Activated naive CD4-positive, alpha-beta T cell treated with anti-CD3 and anti-CD28 coated beads, Interleukin-2, amount 10 ng/mL, durations not matched to agents 7 days and 5 days (primary cell): ENCODE measurements at regions not wholly inside any gene's neighbourhood (a gene's known extent, or its start where the extent isn't known, plus 50 kb on each side); places are given as distances from the start of the nearest gene placed in this dataset.
A peak's percentile ranks its signal among the peaks of the same experiment; 100 is the strongest.

Experiments
- CTCF ChIA-PET: fragments of 350-600 bp; sonication (Branson Sonifier 250); formaldehyde crosslinking; loops from one replicate; lab custom pipeline; 2021; ENCODE audit warnings: antibody characterized with exemption; lab: Charles Lee
- DNase-seq: peaks from one replicate; pipeline ENCODE4 v3.0.0-alpha.2; 2020
- H3K27ac Mint-ChIP-seq: one replicate; pipeline ENCODE4 v1.8.0; 2021; ENCODE audit warnings: mild to moderate bottlenecking, moderate library complexity, mixed read lengths
- H3K27me3 Mint-ChIP-seq: one replicate; pipeline ENCODE4 v1.8.0; 2021; ENCODE audit warnings: mild to moderate bottlenecking, mixed read lengths
- H3K36me3 Mint-ChIP-seq: one replicate; pipeline ENCODE4 v1.8.0; 2021; ENCODE audit warnings: mixed read lengths
- H3K4me1 Mint-ChIP-seq: one replicate; pipeline ENCODE4 v1.8.0; 2021; ENCODE audit warnings: mixed read lengths
- H3K4me3 Mint-ChIP-seq: one replicate; pipeline ENCODE4 v1.8.0; 2021; ENCODE audit warnings: mild to moderate bottlenecking, moderate library complexity, mixed read lengths
- H3K9me3 Mint-ChIP-seq: one replicate; pipeline ENCODE4 v1.8.0; 2021; ENCODE audit warnings: mixed read lengths

GRCh38 chr6:168222115-168223043, 97.2 kb downstream of the DACT2 start:
- Mint-ChIP-seq H3K36me3 (no peaks in the 10 kb centered on the region), H3K4me1 (peaks cover 6% of the 10 kb centered on the region), H3K9me3 (no peaks in the 10 kb centered on the region), H3K4me3 (no peak overlapping the region), H3K27ac (no peak overlapping the region), H3K27me3 (peaks cover 1% of the 10 kb centered on the region)
- CTCF ChIA-PET = no interaction called here
- DNase-seq = no peak

- Mint-ChIP-seq H3K4me1 (peaks cover 6% of the 10 kb centered on the region), H3K27me3 (peaks cover 4% of the 10 kb centered on the region), H3K9me3 (no peaks in the 10 kb centered on the region)
Measured at GRCh38 chr6:168221497-168222079, 98.0 kb downstream of the DACT2 start.

GRCh38 chr6:168221000-168221399, 98.6 kb downstream of the DACT2 start:
- no peak for DNase-seq
- H3K9me3 Mint-ChIP-seq = no peaks in the 10 kb centered on the region
- no peak overlapping the region for H3K27ac Mint-ChIP-seq
- H3K4me3 Mint-ChIP-seq = no peak overlapping the region
- H3K36me3 Mint-ChIP-seq = no peaks in the 10 kb centered on the region
- CTCF ChIA-PET = no interaction called here
- H3K4me1 Mint-ChIP-seq = peaks cover 6% of the 10 kb centered on the region
- H3K27me3 Mint-ChIP-seq = peaks cover 4% of the 10 kb centered on the region

More at GRCh38 chr6:168221497-168222079, 98.0 kb downstream of the DACT2 start:
- no peak for DNase-seq
- no peak overlapping the region for H3K4me3 Mint-ChIP-seq
- CTCF ChIA-PET = no interaction called here
- H3K36me3 Mint-ChIP-seq = no peaks in the 10 kb centered on the region
- H3K27ac Mint-ChIP-seq = no peak overlapping the region

DNA sequence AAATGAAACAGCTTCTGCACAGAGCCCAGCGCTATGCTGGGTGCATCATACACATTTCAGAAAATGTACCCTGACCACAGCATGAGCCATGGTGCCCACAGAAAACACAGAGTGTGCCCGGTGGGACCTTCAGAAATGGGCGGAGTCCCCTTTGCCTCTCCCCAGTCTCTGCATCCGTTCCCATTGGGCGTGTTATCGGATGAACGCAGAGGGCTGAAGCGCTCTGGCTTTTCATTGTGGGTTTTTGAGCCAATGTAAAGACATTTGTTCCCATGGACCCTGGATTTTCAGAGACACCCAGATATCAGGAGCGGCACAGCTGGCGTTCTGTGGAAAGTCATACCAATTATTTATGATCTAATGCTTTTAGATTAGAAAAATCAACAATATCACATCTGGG, 99.8 kb downstream of the DACT2 start:
- CTCF ChIA-PET = no interaction called here
- no peak for DNase-seq
- Mint-ChIP-seq H3K27ac (no peak overlapping the region), H3K36me3 (no peaks in the 10 kb centered on the region), H3K27me3 (peaks cover 4% of the 10 kb centered on the region), H3K4me3 (no peak overlapping the region), H3K4me1 (peaks cover 6% of the 10 kb centered on the region), H3K9me3 (no peaks in the 10 kb centered on the region)

DNA sequence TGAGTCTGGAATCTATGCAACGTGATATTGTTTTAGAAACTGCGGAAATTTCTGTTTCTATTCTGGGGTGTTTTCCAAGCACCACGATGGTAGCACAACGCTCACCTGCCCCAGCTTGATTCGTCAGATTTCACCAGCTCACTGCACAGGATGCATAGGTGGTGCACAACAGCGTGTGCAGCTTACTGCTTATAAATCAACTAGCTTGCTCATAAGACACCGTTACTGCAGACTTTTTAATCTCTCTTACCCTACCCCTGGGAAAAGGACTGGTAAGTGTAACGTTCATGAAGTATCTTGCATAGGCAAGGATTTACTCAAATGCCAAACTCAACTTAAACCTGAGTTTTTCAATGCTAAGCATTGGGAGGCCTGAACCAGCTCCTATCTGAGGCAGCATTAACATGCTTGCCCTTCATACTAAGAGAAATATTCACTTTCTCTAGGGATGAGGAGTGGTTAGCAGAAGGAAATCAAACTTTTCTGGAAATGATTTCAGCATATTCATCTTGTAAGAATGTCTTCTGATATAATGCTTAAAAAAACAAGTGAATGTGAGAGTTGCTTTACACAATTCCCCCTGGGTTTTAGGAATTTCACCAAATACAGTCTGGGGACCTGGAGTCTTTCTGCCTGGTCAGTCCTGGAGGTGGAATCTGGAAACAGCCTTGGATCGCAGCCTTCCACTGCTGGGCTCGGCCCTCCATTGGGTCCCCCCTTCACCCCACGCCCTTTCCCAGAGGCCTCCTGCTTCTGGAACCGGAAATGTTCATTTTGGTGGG, 100.6 kb downstream of the DACT2 start:
- Mint-ChIP-seq H3K4me1 (peaks cover 6% of the 10 kb centered on the region), H3K27ac (no peak overlapping the region), H3K36me3 (no peaks in the 10 kb centered on the region), H3K27me3 (peaks cover 4% of the 10 kb centered on the region), H3K4me3 (no peak overlapping the region), H3K9me3 (no peaks in the 10 kb centered on the region)
- DNase-seq = no peak
- CTCF ChIA-PET = no interaction called here

GRCh38 chr6:168217880-168218537, 101.6 kb downstream of the DACT2 start:
- no peaks in the 10 kb centered on the region for H3K36me3 Mint-ChIP-seq
- H3K9me3 Mint-ChIP-seq = no peaks in the 10 kb centered on the region
- peaks cover 4% of the 10 kb centered on the region for H3K27me3 Mint-ChIP-seq
- DNase-seq = no peak
- peaks cover 6% of the 10 kb centered on the region for H3K4me1 Mint-ChIP-seq
- H3K27ac Mint-ChIP-seq = no peak overlapping the region
- CTCF ChIA-PET = no interaction called here
- H3K4me3 Mint-ChIP-seq = no peak overlapping the region

DNA sequence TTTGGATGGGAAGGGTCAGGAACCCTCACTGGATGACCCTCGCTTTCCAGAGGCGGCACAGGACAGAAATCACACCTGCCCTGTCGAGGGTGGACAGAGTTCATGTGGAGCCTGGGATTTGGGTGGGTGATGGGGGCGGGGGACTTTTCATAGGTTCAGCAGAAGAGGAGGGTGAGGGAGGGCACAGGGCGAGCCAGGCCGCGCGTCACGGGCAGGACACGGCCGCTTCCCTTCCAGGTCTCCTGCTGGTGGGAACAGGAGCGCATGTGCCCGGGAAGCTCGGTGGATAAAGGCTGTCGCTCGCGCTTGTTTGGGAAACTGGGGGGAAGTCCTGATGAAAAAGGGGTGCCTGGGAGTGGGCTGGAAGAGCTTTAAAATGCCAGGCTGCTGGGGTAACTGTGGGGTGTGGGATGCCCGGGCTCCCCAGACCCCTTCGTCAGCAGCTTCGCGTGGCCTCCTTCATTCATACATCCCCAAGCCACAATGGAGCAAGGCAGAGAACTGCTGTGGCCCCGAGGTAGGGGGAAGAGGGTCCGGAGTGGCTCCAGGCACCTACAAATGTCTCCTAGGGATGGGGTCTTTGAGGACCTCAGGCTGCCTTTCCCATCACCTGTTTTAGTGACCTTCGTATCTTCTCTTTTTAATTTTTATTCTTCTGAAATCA, 102.2 kb downstream of the DACT2 start:
- H3K4me3 Mint-ChIP-seq = no peak overlapping the region
- H3K4me1 Mint-ChIP-seq = peaks cover 6% of the 10 kb centered on the region
- peaks cover 4% of the 10 kb centered on the region for H3K27me3 Mint-ChIP-seq
- H3K36me3 Mint-ChIP-seq = no peaks in the 10 kb centered on the region
- CTCF ChIA-PET = no interaction called here
- H3K9me3 Mint-ChIP-seq = no peaks in the 10 kb centered on the region
- H3K27ac Mint-ChIP-seq = no peak overlapping the region
- no peak for DNase-seq

- Mint-ChIP-seq H3K36me3 (no peaks in the 10 kb centered on the region), H3K27me3 (peaks cover 4% of the 10 kb centered on the region), H3K27ac (no peak overlapping the region), H3K4me3 (no peak overlapping the region), H3K9me3 (no peaks in the 10 kb centered on the region), H3K4me1 (peaks cover 6% of the 10 kb centered on the region)
- no peak for DNase-seq
- CTCF ChIA-PET = no interaction called here
Measured at GRCh38 chr6:168216751-168217191, 102.8 kb downstream of the DACT2 start.

GRCh38 chr6:168216117-168216516, 103.5 kb downstream of the DACT2 start:
- no peak overlapping the region for H3K27ac Mint-ChIP-seq
- no peaks in the 10 kb centered on the region for H3K36me3 Mint-ChIP-seq
- no peak overlapping the region for H3K4me3 Mint-ChIP-seq
- H3K9me3 Mint-ChIP-seq = no peaks in the 10 kb centered on the region
- CTCF ChIA-PET = no interaction called here
- peaks cover 4% of the 10 kb centered on the region for H3K4me1 Mint-ChIP-seq
- peaks cover 4% of the 10 kb centered on the region for H3K27me3 Mint-ChIP-seq
- DNase-seq = no peak

DNA sequence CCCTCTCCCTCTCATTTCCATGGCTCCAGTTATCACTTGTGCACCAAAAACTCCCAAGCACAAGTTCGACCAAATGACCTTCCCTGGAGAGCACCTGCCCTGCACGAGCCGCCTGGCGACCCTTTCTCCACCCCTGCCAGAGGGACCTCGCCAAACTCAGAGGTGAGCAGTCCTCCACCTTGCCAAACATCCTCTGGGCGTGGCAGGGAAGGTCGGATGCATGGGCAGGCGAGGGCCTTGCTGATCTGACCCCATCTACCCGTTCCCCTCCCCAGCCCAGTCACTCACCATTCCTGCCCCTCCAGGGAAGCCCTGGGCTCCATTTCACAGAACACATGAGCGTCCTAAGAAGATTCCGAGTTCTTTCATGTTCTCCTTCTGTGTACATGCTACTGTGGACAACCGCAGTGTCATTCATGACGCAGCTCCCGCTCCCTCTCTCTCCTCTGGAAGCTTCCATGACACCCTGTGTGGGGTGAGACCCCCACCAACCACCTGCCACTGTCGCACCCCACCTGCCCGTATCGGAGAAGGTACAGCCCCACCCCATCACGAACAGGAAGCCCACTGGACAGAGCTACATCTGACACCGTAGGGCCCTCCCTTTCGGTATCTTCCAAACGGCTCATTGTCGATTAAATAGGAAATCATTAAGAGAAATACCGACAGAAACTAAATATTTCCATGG, 104.3 kb downstream of the DACT2 start:
- CTCF ChIA-PET = no interaction called here
- Mint-ChIP-seq H3K4me1 (no peaks in the 10 kb centered on the region), H3K27me3 (peaks cover 4% of the 10 kb centered on the region), H3K4me3 (no peak overlapping the region), H3K9me3 (no peaks in the 10 kb centered on the region), H3K27ac (peak overlapping the region; percentile 37), H3K36me3 (no peaks in the 10 kb centered on the region)
- no peak for DNase-seq

- peaks cover 4% of the 10 kb centered on the region for H3K27me3 Mint-ChIP-seq
- H3K27ac Mint-ChIP-seq = no peak overlapping the region
- CTCF ChIA-PET = no interaction called here
- H3K9me3 Mint-ChIP-seq = no peaks in the 10 kb centered on the region
- no peaks in the 10 kb centered on the region for H3K36me3 Mint-ChIP-seq
- H3K4me3 Mint-ChIP-seq = no peak overlapping the region
- no peaks in the 10 kb centered on the region for H3K4me1 Mint-ChIP-seq
- no peak for DNase-seq
Measured at GRCh38 chr6:168214586-168215104, 104.9 kb downstream of the DACT2 start.

GRCh38 chr6:168213121-168213524, 106.5 kb downstream of the DACT2 start:
- no peak for DNase-seq
- Mint-ChIP-seq H3K9me3 (no peaks in the 10 kb centered on the region), H3K36me3 (no peaks in the 10 kb centered on the region), H3K27ac (no peak overlapping the region), H3K4me1 (no peaks in the 10 kb centered on the region), H3K27me3 (peaks cover 4% of the 10 kb centered on the region), H3K4me3 (no peak overlapping the region)
- CTCF ChIA-PET = no interaction called here

DNA sequence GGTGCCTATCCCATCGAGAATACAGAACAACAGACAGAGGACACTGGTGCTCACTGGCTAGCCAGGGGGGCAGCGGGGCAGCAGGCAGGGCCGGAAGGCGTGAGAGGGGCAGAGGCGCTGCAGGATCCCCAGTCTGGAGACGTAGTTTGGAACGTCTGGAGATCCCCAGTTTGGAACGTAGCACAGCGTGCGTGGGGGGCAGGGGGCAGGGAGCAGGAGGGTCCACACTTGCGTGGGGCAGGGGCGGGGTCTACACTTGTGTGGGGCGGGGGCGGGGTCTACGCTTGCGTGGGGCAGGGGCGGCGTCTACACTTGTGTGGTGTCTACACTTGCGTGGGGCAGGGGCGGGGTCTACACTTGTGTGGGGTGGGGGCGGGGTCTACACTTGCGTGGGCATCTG, 107.2 kb downstream of the DACT2 start:
- Mint-ChIP-seq H3K27me3 (peaks cover 3% of the 10 kb centered on the region), H3K4me1 (no peaks in the 10 kb centered on the region), H3K4me3 (no peak overlapping the region), H3K9me3 (no peaks in the 10 kb centered on the region), H3K36me3 (no peaks in the 10 kb centered on the region), H3K27ac (no peak overlapping the region)
- no peak for DNase-seq
- CTCF ChIA-PET = no interaction called here
